ENCODE measurements at regions not wholly inside any gene's neighbourhood (a gene's known extent, or its start where the extent isn't known, plus 50 kb on each side); places are given as distances from the start of the nearest gene placed in this dataset.

- TF ChIP-seq RFX5 (IDR thresholded peaks at IDR 0.05; ENCODE audit: borderline replicate concordance, low read depth, low read length) (no peak), POLR2A (IDR thresholded peaks at IDR 0.05; ENCODE audit: control extremely low read depth in 1 of 2, low read depth in 2 of 2, low read length in 2 of 2) (no peak), CREB1 (IDR thresholded peaks at IDR 0.05) (no peak)
- TF ChIP-seq, protein P1, sequence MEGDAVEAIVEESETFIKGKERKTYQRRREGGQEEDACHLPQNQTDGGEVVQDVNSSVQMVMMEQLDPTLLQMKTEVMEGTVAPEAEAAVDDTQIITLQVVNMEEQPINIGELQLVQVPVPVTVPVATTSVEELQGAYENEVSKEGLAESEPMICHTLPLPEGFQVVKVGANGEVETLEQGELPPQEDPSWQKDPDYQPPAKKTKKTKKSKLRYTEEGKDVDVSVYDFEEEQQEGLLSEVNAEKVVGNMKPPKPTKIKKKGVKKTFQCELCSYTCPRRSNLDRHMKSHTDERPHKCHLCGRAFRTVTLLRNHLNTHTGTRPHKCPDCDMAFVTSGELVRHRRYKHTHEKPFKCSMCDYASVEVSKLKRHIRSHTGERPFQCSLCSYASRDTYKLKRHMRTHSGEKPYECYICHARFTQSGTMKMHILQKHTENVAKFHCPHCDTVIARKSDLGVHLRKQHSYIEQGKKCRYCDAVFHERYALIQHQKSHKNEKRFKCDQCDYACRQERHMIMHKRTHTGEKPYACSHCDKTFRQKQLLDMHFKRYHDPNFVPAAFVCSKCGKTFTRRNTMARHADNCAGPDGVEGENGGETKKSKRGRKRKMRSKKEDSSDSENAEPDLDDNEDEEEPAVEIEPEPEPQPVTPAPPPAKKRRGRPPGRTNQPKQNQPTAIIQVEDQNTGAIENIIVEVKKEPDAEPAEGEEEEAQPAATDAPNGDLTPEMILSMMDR (IDR thresholded peaks at IDR 0.05; ENCODE audit: control extremely low read depth in 1 of 3, insufficient read depth in 1 of 3, low read depth in 1 of 3, low read length in 3 of 3) = no peak
These were observed 61.6 kb upstream of the GPR26 start for GRCh38 chr10:123604506-123604905.

All from H1 (cell line).